ENCODE measurements at regions not wholly inside any gene's neighbourhood (a gene's known extent, or its start where the extent isn't known, plus 50 kb on each side); places are given as distances from the start of the nearest gene placed in this dataset.

DNA sequence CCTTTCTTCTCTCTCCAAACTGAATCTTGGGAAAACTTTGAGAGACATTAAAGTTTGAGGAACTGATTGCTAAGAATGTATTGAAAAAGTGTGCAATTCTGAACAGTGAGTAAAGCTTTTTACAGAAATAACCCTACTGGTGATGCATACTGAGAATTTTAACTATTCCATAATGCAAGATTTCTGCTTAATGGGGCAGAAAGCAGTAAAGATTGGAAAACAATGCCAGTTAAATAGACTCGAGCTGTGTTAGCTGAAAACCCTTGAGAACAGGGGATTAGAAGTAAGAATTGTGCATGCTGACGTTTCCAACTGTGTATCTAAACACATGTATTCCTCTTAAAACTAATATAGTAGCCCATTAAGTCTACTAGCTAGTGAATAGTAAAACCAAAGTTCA lies 1500.2 kb upstream of the PRMT6 start:
- TF ChIP-seq POLR2AphosphoS5 (IDR thresholded peaks at IDR 0.05; ENCODE audit: low read depth, low read length) (no peak), POLR2A (IDR thresholded peaks at IDR 0.05; ENCODE audit: low read depth, low read length) (no peak)
